ENCODE measurements at regions not wholly inside any gene's neighbourhood (a gene's known extent, or its start where the extent isn't known, plus 50 kb on each side); places are given as distances from the start of the nearest gene placed in this dataset.

GRCh38 chr19:29383696-29384095 lies 142.1 kb upstream of the VSTM2B start:
- peak in 1 of 14 experiments; percentile 6 for DNase-seq
- CTCF ChIA-PET, result no interaction called here
- H3K36me3 Mint-ChIP-seq (ENCODE audit: low read depth), result no peaks in the 10 kb centered on the region
- Histone ChIP-seq H3K4me3 (ENCODE audit: low read length) (no peak overlapping the region), H3K9me3 (ENCODE audit: control insufficient read depth in 1 of 2, insufficient read depth in 1 of 2, low read length in 2 of 2) (peaks cover 0 to 5% of the 10 kb centered on the region in 2 experiments), H3K27ac (ENCODE audit: low read depth in 1 of 2, low read length in 2 of 2) (no peak overlapping the region), H3K27me3 (ENCODE audit: control insufficient read depth in 1 of 2, insufficient read depth in 2 of 2, low read length in 2 of 2) (peaks cover 0 to 7% of the 10 kb centered on the region in 2 experiments), H3K4me1 (ENCODE audit: insufficient read depth, low read length) (no peaks in the 10 kb centered on the region), H3K36me3 (ENCODE audit: insufficient read depth, low read length) (no peaks in the 10 kb centered on the region)
- POLR2A ChIA-PET, result no interaction called here
- peaks cover 21% of the 10 kb centered on the region for H3K27me3 Mint-ChIP-seq
- H3K27ac Mint-ChIP-seq, result no peak overlapping the region
- no peaks in the 10 kb centered on the region for H3K4me1 Mint-ChIP-seq (ENCODE audit: low read depth)
- no peak for ATAC-seq (ENCODE audit: poor library complexity)
- intact Hi-C loops (cut with DNase I, micrococcal nuclease), result no loop called here
- TF ChIP-seq, protein P1, sequence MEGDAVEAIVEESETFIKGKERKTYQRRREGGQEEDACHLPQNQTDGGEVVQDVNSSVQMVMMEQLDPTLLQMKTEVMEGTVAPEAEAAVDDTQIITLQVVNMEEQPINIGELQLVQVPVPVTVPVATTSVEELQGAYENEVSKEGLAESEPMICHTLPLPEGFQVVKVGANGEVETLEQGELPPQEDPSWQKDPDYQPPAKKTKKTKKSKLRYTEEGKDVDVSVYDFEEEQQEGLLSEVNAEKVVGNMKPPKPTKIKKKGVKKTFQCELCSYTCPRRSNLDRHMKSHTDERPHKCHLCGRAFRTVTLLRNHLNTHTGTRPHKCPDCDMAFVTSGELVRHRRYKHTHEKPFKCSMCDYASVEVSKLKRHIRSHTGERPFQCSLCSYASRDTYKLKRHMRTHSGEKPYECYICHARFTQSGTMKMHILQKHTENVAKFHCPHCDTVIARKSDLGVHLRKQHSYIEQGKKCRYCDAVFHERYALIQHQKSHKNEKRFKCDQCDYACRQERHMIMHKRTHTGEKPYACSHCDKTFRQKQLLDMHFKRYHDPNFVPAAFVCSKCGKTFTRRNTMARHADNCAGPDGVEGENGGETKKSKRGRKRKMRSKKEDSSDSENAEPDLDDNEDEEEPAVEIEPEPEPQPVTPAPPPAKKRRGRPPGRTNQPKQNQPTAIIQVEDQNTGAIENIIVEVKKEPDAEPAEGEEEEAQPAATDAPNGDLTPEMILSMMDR (IDR thresholded peaks at IDR 0.05), result no peak
- H3K9me3 Mint-ChIP-seq, result no peaks in the 10 kb centered on the region
- H3K4me3 Mint-ChIP-seq, result no peak overlapping the region

DNA sequence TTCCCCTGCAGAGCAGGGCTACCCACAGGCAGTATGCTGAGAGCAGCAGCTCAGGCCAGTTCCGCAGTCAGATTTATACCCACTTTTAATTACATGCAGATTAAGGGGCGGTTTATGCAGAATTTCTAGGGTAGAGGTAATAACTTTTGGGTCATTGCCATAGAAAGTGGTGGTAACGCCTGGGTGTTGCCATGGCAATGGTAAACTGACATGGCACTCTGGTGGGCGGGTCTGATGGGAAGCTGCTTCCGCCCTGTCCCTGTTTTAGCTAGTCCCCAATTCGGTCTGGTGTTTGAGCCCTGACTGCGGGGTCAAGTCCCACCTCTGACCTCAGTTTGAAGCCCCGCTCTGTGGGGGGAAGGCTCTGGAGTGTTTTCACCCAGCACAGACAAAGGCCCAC lies 141.1 kb upstream of the VSTM2B start:
- POLR2A ChIA-PET, result no interaction called here

DNA sequence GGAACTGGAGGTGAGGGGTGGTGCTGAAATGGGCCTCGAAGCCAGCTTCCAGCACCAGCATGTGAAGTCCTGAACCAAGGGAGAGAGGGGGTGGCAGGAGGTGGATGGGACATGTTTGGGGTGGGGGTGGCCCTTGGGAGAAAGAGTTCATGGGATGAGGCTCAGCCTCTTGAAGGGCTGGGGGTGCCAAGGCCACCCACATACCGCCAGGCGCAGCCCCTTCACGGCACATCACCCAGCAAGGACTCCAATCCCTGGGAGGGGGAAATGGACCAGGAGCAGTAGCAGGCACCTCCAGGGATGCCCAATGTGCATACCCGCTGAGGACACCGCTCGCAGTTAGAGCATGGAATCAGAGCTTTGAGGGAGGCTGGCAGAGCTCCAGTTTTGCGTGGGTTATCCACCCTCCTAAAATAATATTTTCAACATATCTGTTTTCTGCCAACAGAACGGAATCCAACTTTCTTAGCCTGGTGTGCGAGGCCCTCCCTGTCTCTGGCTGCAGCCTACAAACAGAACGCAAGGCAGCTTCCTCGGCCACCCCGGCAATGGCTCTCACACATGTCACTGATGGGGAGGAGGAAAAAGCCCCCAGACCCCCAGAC lies 140.5 kb upstream of the VSTM2B start:
- Histone ChIP-seq H3K27me3 (ENCODE audit: control insufficient read depth in 1 of 2, insufficient read depth in 2 of 2, low read length in 2 of 2) (no peaks in the 10 kb centered on the region), H3K27ac (ENCODE audit: low read depth in 1 of 2, low read length in 2 of 2) (no peak overlapping the region), H3K36me3 (ENCODE audit: insufficient read depth, low read length) (no peaks in the 10 kb centered on the region), H3K4me3 (ENCODE audit: low read length) (no peak overlapping the region), H3K9me3 (ENCODE audit: control insufficient read depth in 1 of 2, insufficient read depth in 1 of 2, low read length in 2 of 2) (peaks cover 0 to 13% of the 10 kb centered on the region in 2 experiments), H3K4me1 (ENCODE audit: insufficient read depth, low read length) (no peaks in the 10 kb centered on the region)
- no peaks in the 10 kb centered on the region for H3K36me3 Mint-ChIP-seq (ENCODE audit: low read depth)
- no peaks in the 10 kb centered on the region for H3K9me3 Mint-ChIP-seq
- no peak overlapping the region for H3K4me3 Mint-ChIP-seq
- H3K27me3 Mint-ChIP-seq, result peaks cover 5% of the 10 kb centered on the region
- no peak overlapping the region for H3K27ac Mint-ChIP-seq
- H3K4me1 Mint-ChIP-seq (ENCODE audit: low read depth), result no peaks in the 10 kb centered on the region
- intact Hi-C loops (cut with DNase I, micrococcal nuclease), result no loop called here
- ATAC-seq (ENCODE audit: poor library complexity), result no peak
- POLR2A ChIA-PET, result no interaction called here
- no peak for DNase-seq
- CTCF ChIA-PET, result no interaction called here
- TF ChIP-seq, protein P1 (IDR thresholded peaks at IDR 0.05), result no peak

More for the DNA sequence above, 141.1 kb upstream of the VSTM2B start:
- H3K4me3 Mint-ChIP-seq, result no peak overlapping the region
- Histone ChIP-seq H3K4me1 (ENCODE audit: insufficient read depth, low read length) (no peaks in the 10 kb centered on the region), H3K36me3 (ENCODE audit: insufficient read depth, low read length) (no peaks in the 10 kb centered on the region), H3K9me3 (ENCODE audit: control insufficient read depth in 1 of 2, insufficient read depth in 1 of 2, low read length in 2 of 2) (peaks cover 0 to 13% of the 10 kb centered on the region in 2 experiments), H3K27me3 (ENCODE audit: control insufficient read depth in 1 of 2, insufficient read depth in 2 of 2, low read length in 2 of 2) (peaks cover 0 to 4% of the 10 kb centered on the region in 2 experiments), H3K4me3 (ENCODE audit: low read length) (no peak overlapping the region), H3K27ac (ENCODE audit: low read depth in 1 of 2, low read length in 2 of 2) (no peak overlapping the region)
- no peaks in the 10 kb centered on the region for H3K36me3 Mint-ChIP-seq (ENCODE audit: low read depth)
- CTCF ChIA-PET, result no interaction called here
- TF ChIP-seq, protein P1 (IDR thresholded peaks at IDR 0.05), result no peak
- H3K27me3 Mint-ChIP-seq, result peaks cover 12% of the 10 kb centered on the region
- no peaks in the 10 kb centered on the region for H3K4me1 Mint-ChIP-seq (ENCODE audit: low read depth)
- ATAC-seq (ENCODE audit: poor library complexity), result no peak
- DNase-seq, result no peak
- H3K27ac Mint-ChIP-seq, result no peak overlapping the region
- intact Hi-C loops (cut with DNase I, micrococcal nuclease), result no loop called here
- H3K9me3 Mint-ChIP-seq, result no peaks in the 10 kb centered on the region
